B cell (primary cell): ENCODE measurements at regions not wholly inside any gene's neighbourhood (a gene's known extent, or its start where the extent isn't known, plus 50 kb on each side); places are given as distances from the start of the nearest gene placed in this dataset.

Experiments
- ATAC-seq: fragments of 200-7000 bp; cut with Tn5 transposase; one replicate; pipeline ENCODE4 v1.10.0; 2021; ENCODE audit warnings: low read depth, mild to moderate bottlenecking, moderate number of reproducible peaks, moderate library complexity
- CTCF ChIA-PET: fragments of 350-600 bp; sonication (Branson Sonifier 250); formaldehyde crosslinking; loops from one replicate; lab custom pipeline; 2021; ENCODE audit warnings: antibody characterized with exemption, inconsistent platforms; lab: Charles Lee
- POLR2A ChIA-PET: fragments of 350-600 bp; sonication (Branson Sonifier 250); formaldehyde crosslinking; loops from one replicate; lab custom pipeline; 2021; ENCODE audit warnings: antibody characterized with exemption; lab: Charles Lee
- DNase-seq: peaks from one replicate; pipeline ENCODE4 v3.0.0; 2013
- H2AFZ ChIP-seq: 2 replicates; pipeline ENCODE4 v1.6.1; 2012; ENCODE audit warnings: mild to moderate bottlenecking, low read depth, low read length; ENCODE audit not compliant: insufficient read depth, poor library complexity, severe bottlenecking
- H3K27ac ChIP-seq, 2 donors: 1 replicate in 1 of 2; 2 replicates in 1 of 2; pipeline ENCODE4 v1.5.1; 2012 to 2013; ENCODE audit warnings: low read length in 2 of 2, mild to moderate bottlenecking in 2 of 2, moderate library complexity in 1 of 2
- H3K27me3 ChIP-seq, 4 experiments: fragments of 200-600 bp in 1 of 4; sonication (generic) in 1 of 4; replicated peaks in 1 of 4; 1 replicate in 2 of 4; 2 replicates in 2 of 4; pipeline versions ENCODE4 v1.6.1 to v1.7.0; 2013 to 2016; ENCODE audit warnings: low read length in 3 of 4, mild to moderate bottlenecking in 2 of 4, mixed read lengths in 1 of 4, moderate library complexity in 1 of 4; ENCODE audit not compliant: insufficient read depth in 4 of 4, control insufficient read depth in 3 of 4; ENCODE audit errors: control extremely low read depth in 1 of 4
- H3K36me3 ChIP-seq, 2 experiments: replicated peaks in 1 of 2; 1 replicate in 1 of 2; 2 replicates in 1 of 2; pipeline versions ENCODE4 v1.6.1 to v1.7.1; 2013; ENCODE audit warnings: low read length in 1 of 2; ENCODE audit not compliant: insufficient read depth in 2 of 2, control insufficient read depth in 1 of 2; ENCODE audit errors: control extremely low read depth in 1 of 2, extremely low read depth in 1 of 2
- H3K4me1 ChIP-seq, 2 donors: fragments of 200-600 bp in 1 of 2; sonication (generic) in 1 of 2; 1 replicate in 1 of 2; 2 replicates in 1 of 2; pipeline versions ENCODE4 v1.5.1 to v1.6.1; 2013 to 2017; ENCODE audit warnings: low read length in 2 of 2; ENCODE audit not compliant: control insufficient read depth in 2 of 2, insufficient read depth in 2 of 2
- H3K4me2 ChIP-seq: replicated peaks from 2 replicates; pipeline ENCODE3; 2012; ENCODE audit warnings: mild to moderate bottlenecking, low read depth, low read length; ENCODE audit not compliant: poor library complexity, severe bottlenecking
- H3K4me3 ChIP-seq, 5 experiments: fragments of 200-600 bp in 1 of 5; sonication (generic) in 1 of 5; 1 replicate in 3 of 5; 2 replicates in 2 of 5; pipeline versions ENCODE4 v1.5.1 to v1.7.0; 2011 to 2016; ENCODE audit warnings: low read length in 4 of 5, mild to moderate bottlenecking in 4 of 5, low read depth in 2 of 5, control low read depth in 1 of 5, moderate library complexity in 1 of 5; ENCODE audit not compliant: insufficient read depth in 1 of 5; ENCODE audit errors: control extremely low read depth in 1 of 5, extremely low read depth in 1 of 5
- H3K79me2 ChIP-seq: fragments of 200-600 bp; sonication (generic); one replicate; pipeline ENCODE4 v1.6.0; 2016; ENCODE audit warnings: low read length; ENCODE audit not compliant: control insufficient read depth, insufficient read depth
- H3K9ac ChIP-seq: fragments of 200-600 bp; sonication (generic); 2 replicates; pipeline ENCODE4 v1.6.1; 2017; ENCODE audit warnings: mild to moderate bottlenecking, low read length, moderate library complexity
- H3K9me3 ChIP-seq, 3 donors: one replicate each; pipeline versions ENCODE4 v1.6.1 to v1.7.1; 2013; ENCODE audit warnings: low read length in 2 of 3; ENCODE audit not compliant: control insufficient read depth in 2 of 3, insufficient read depth in 1 of 3; ENCODE audit errors: control extremely low read depth in 1 of 3
- H4K20me1 ChIP-seq: 2 replicates; pipeline ENCODE4 v1.6.0; 2012; ENCODE audit warnings: mild to moderate bottlenecking, low read length; ENCODE audit not compliant: insufficient read depth, control insufficient read depth, poor library complexity, severe bottlenecking
- H3K27ac Mint-ChIP-seq: one replicate; pipeline ENCODE4 v1.8.0; 2021; ENCODE audit warnings: mixed read lengths
- H3K27me3 Mint-ChIP-seq: one replicate; pipeline ENCODE4 v1.8.0; 2021; ENCODE audit warnings: mixed read lengths
- H3K4me1 Mint-ChIP-seq: one replicate; pipeline ENCODE4 v1.8.0; 2021; ENCODE audit warnings: mixed read lengths
- H3K4me3 Mint-ChIP-seq: one replicate; pipeline ENCODE4 v1.8.0; 2021; ENCODE audit warnings: mixed read lengths
- H3K9me3 Mint-ChIP-seq: one replicate; pipeline ENCODE4 v1.8.0; 2022; ENCODE audit warnings: mixed read lengths; ENCODE audit not compliant: insufficient read depth
- CTCF ChIP-seq: fragments of 200-600 bp; IDR thresholded peaks from one replicate; pipeline ENCODE4 v1.8.0; 2022; ENCODE audit warnings: antibody characterized with exemption, mild to moderate bottlenecking
- EZH2 ChIP-seq: IDR thresholded peaks from 2 replicates; pipeline ENCODE4 v1.6.1; 2012; ENCODE audit warnings: borderline replicate concordance, low read depth, mild to moderate bottlenecking, moderate library complexity, low read length; ENCODE audit not compliant: insufficient read depth, poor library complexity, severe bottlenecking
- WGBS: methylation state at CpG from one replicate; pipeline ENCODE4 v1.1.5; 2013; ENCODE audit warnings: missing lambda C conversion rate; ENCODE audit not compliant: insufficient coverage; 5-methylcytosine and 5-hydroxymethylcytosine counted together
- intact Hi-C: fragments of 100-400 bp; cut with micrococcal nuclease; formaldehyde crosslinking; loops from one replicate; pipeline ENCODE4 v1.10.0; 2022

GRCh38 chr15:95712785-95713184 lies 617.7 kb upstream of the NR2F2 start:
- intact Hi-C loops: no loop called here
- Histone ChIP-seq H3K4me2 (no peak overlapping the region), H2AFZ (no peak overlapping the region), H3K79me2 (no peaks in the 10 kb centered on the region), H3K4me3 (no peak overlapping the region), H4K20me1 (no peaks in the 10 kb centered on the region), H3K4me1 (no peaks in the 10 kb centered on the region), H3K27ac (no peak overlapping the region), H3K36me3 (no peaks in the 10 kb centered on the region), H3K9ac (no peak overlapping the region), H3K27me3 (no peaks in the 10 kb centered on the region), H3K9me3 (no peaks in the 10 kb centered on the region)
- Mint-ChIP-seq H3K4me1 (no peaks in the 10 kb centered on the region), H3K4me3 (no peak overlapping the region), H3K27ac (no peak overlapping the region), H3K27me3 (no peaks in the 10 kb centered on the region), H3K9me3 (peaks cover 4% of the 10 kb centered on the region)
- ATAC-seq (no peak), DNase-seq (no peak)
- TF ChIP-seq CTCF (no peak), EZH2 (no peak)
- POLR2A ChIA-PET: no interaction called here
- CTCF ChIA-PET: no interaction called here
- WGBS: no CpG with 5 or more reads among the region's 1 CpG

- ChIA-PET CTCF (no interaction called here), POLR2A (no interaction called here)
- TF ChIP-seq CTCF (no peak), EZH2 (no peak)
- ATAC-seq (no peak), DNase-seq (no peak)
- no peak overlapping the region for H3K4me2 ChIP-seq
- H3K27me3 ChIP-seq: no peaks in the 10 kb centered on the region
- H3K4me3 ChIP-seq: no peak overlapping the region
- intact Hi-C loops: no loop called here
- no peaks in the 10 kb centered on the region for H4K20me1 ChIP-seq
- no peaks in the 10 kb centered on the region for H3K4me1 ChIP-seq
- no peak overlapping the region for H3K27ac ChIP-seq
- Mint-ChIP-seq H3K27ac (no peak overlapping the region), H3K9me3 (peaks cover 4% of the 10 kb centered on the region), H3K4me1 (no peaks in the 10 kb centered on the region), H3K27me3 (no peaks in the 10 kb centered on the region), H3K4me3 (no peak overlapping the region)
- no peaks in the 10 kb centered on the region for H3K36me3 ChIP-seq
- no peak overlapping the region for H3K9ac ChIP-seq
- no peaks in the 10 kb centered on the region for H3K9me3 ChIP-seq
- H3K79me2 ChIP-seq: no peaks in the 10 kb centered on the region
- WGBS: 84% methylated on average over 2 of the region's 5 CpGs
- no peak overlapping the region for H2AFZ ChIP-seq
Measured at GRCh38 chr15:95713324-95713723, 617.2 kb upstream of the NR2F2 start.
